ELF-1 (cell line): ENCODE measurements at regions not wholly inside any gene's neighbourhood (a gene's known extent, or its start where the extent isn't known, plus 50 kb on each side); places are given as distances from the start of the nearest gene placed in this dataset.
"Not testable (repeated sequence)": the region's sequence is repeated elsewhere in the genome, so short reads cannot be mapped to it uniquely, and the experiment has no call there.

Experiments
- DNase-seq: peaks from one replicate; pipeline ENCODE4 v3.0.0-alpha.2; 2016; ENCODE audit warnings: low read depth, low spot score

- no peak for DNase-seq
Measured at GRCh38 chr14:56040121-56040520, 78.1 kb upstream of the PELI2 start.

- DNase-seq: no peak
Measured at GRCh38 chr14:56044196-56044595, 74.0 kb upstream of the PELI2 start.

- DNase-seq: no peak
Measured at GRCh38 chr14:56046546-56046945, 71.7 kb upstream of the PELI2 start.

GRCh38 chr14:56046996-56047395 lies 71.2 kb upstream of the PELI2 start:
- DNase-seq: no peak

- no peak for DNase-seq
Measured at GRCh38 chr14:56049536-56049935, 68.7 kb upstream of the PELI2 start.

- no peak for DNase-seq
Measured at GRCh38 chr14:56055511-56055910, 62.7 kb upstream of the PELI2 start.

GRCh38 chr14:56056031-56056430 lies 62.2 kb upstream of the PELI2 start:
- DNase-seq: no peak

- peak; percentile 32 for DNase-seq
Measured at GRCh38 chr14:56057071-56057741, 61.0 kb upstream of the PELI2 start.

- DNase-seq: no peak
Measured at GRCh38 chr14:56057767-56058166, 60.4 kb upstream of the PELI2 start.

- no peak for DNase-seq
Measured at GRCh38 chr14:56059054-56059453, 59.2 kb upstream of the PELI2 start.

GRCh38 chr14:56061051-56061450 lies 57.2 kb upstream of the PELI2 start:
- DNase-seq: no peak

- no peak for DNase-seq
Measured at GRCh38 chr14:56063131-56063530, 55.1 kb upstream of the PELI2 start.

- DNase-seq: no peak
Measured at GRCh38 chr14:56064513-56064912, 53.7 kb upstream of the PELI2 start.

GRCh38 chr14:56065199-56065598 lies 53.0 kb upstream of the PELI2 start:
- DNase-seq: not testable (repeated sequence)

- DNase-seq: no peak
Measured at GRCh38 chr14:56065621-56066290, 52.5 kb upstream of the PELI2 start.
